Esophagus squamous epithelium (tissue), 4 donors: ENCODE measurements at regions not wholly inside any gene's neighbourhood (a gene's known extent, or its start where the extent isn't known, plus 50 kb on each side); places are given as distances from the start of the nearest gene placed in this dataset.

Experiments used
- CTCF ChIP-seq, 6 experiments: fragments of 450-650 bp in 4 of 6; fragments of 200-600 bp in 2 of 6; sonication (generic) in 2 of 6; IDR thresholded peaks; one replicate each; pipeline ENCODE4 v1.5.1; 2016 to 2019; ENCODE audit warnings: antibody characterized with exemption in 6 of 6, mild to moderate bottlenecking in 4 of 6, moderate library complexity in 4 of 6
- POLR2A ChIP-seq, 4 donors: fragments of 450-650 bp; IDR thresholded peaks; one replicate each; pipeline ENCODE4 v1.6.1; 2017; ENCODE audit warnings: antibody characterized with exemption in 4 of 4, mild to moderate bottlenecking in 4 of 4, moderate library complexity in 3 of 4

GRCh38 chr3:29201604-29202003 is 79.3 kb upstream of the RBMS3 start:
- TF ChIP-seq CTCF (IDR thresholded peaks at IDR 0.05) (no peak), POLR2A (IDR thresholded peaks at IDR 0.05) (no peak)
